GM21515 (cell line): ENCODE measurements at regions not wholly inside any gene's neighbourhood (a gene's known extent, or its start where the extent isn't known, plus 50 kb on each side); places are given as distances from the start of the nearest gene placed in this dataset.

Source experiments
- ATAC-seq: cut with Tn5 transposase; IDR thresholded peaks from one replicate; pipeline ENCODE4 v1.9.1; 2021; ENCODE audit not compliant: unreplicated experiment

DNA sequence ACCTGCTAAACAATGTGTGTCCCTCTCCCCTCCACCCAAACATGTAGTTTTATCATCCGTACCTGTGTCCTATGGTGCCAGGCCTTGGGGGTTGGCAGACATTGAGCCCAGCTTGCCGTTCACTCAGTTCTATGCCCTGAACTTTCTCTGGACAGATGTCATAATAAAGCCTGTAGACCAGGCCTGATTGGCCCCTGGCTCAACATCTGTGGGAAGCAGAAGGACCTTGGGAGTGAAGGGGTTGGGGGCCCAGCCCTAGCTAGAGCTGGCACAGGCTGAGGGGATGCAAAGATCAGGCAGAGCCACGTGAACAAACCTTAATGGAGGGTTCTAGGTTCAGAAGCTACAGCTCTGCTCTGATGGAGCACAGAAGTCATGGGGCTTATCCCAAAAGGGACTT is 600.6 kb downstream of the BUD13 start:
- ATAC-seq = no peak

- no peak for ATAC-seq
Observed at GRCh38 chr11:116171271-116172140, 601.3 kb downstream of the BUD13 start.

DNA sequence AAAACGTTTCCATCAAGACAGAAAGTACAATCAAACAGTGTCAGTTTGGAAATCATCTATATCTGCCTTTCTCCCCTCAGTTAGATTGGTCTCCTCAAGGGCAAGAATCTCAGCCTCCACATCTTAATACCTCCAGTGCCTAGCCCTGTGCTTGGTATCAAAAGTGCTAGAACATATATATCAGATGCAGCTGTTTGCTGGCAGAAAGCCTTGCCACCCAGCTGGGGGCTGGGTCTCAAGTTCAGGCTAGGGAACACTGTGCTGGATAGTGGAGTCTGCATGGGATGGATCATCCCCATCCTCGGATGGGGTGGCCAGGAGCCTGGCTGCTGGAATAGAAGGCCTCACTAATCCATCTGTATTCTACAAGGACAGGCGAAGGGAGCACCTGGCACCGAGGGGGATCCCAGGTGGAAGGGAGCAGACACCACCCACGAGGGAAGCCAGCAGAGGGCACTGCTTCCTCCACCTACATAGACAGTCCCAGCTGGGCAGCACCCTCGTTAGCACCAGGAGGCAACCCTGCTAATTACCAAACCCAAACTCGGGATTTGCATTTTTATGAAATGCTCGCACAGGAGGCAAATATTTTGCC is 602.2 kb downstream of the BUD13 start:
- no peak for ATAC-seq

GRCh38 chr11:116169776-116170175 is 603.0 kb downstream of the BUD13 start:
- no peak for ATAC-seq

DNA sequence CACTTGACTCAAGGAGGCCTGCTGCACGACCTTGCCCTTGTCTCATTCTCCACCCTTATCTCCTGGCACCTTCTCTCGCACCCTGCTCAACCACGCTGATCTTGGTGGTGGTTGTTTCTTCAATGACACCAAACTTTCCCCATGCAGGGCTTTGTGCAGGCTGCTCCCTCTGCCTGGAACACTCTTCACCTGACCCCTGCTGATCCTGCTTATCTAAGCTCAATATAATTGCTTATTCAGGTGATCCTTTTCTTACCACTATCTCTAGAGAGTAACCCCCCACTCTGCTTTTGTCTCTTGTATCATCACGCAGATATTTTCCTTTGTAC is 604.4 kb downstream of the BUD13 start:
- no peak for ATAC-seq

- no peak for ATAC-seq
Observed at GRCh38 chr11:116167706-116168458, 604.9 kb downstream of the BUD13 start.

DNA sequence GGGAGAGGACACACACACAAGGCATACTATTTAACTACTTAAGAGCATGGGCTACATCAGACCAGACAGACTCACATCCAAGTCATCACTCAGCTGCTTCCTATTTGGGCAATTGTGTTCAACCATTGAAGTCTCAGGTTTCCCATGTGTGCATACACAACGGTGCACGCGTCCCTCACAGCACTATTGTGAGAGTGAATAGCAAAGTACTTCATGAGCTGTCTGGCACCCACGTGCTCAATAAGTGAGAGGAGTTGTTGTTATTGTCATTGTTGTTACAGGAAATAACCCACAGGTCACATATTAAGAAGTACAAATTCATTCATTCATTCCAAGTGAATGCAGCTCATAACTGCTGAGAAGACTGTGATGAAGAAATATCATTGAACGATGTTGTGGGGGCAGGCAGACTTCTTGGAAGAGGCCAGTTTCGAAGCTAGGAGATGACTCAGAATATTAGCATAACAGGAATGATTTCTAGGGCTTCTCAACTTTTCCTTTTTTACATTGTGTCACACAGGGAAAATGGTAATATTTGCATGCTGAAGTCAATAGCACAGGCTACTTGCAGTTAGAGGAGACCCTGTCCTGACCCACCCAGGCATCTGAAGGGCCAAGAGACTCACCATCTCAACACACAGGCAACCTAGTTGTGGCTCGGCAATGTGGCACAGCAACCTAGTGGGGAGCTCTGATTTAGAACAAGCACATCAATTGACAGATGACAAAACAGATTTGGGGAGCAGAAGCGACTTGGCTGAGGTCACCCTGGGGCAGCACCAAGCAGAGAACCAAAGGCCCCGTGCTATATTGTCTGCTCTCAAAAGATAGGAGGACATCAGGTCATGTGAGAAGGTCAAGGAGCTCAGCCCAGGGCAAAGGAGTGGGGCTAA is 606.0 kb downstream of the BUD13 start:
- ATAC-seq = no peak

DNA sequence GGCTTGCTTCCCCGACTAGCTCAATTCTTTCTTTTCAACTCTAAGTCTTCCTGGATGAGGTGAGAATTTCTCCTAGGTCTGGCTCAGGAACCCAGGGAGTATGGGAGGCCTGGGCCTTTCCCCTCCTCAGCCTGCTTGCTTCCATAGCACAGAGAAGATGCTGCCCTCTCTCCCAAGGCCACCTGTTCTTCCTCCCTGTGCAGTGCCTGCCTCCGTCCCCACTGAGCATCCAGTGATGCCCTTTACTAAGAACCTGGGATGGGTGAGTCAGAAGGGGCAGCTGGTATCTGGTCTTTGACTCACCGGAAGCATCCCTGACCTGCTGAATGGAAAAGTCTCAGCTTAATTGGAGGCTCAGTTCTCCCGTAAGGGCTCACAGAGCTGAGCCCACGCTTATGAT is 607.9 kb downstream of the BUD13 start:
- ATAC-seq = no peak

- no peak for ATAC-seq
Observed at GRCh38 chr11:116162886-116163230, 609.9 kb downstream of the BUD13 start.

DNA sequence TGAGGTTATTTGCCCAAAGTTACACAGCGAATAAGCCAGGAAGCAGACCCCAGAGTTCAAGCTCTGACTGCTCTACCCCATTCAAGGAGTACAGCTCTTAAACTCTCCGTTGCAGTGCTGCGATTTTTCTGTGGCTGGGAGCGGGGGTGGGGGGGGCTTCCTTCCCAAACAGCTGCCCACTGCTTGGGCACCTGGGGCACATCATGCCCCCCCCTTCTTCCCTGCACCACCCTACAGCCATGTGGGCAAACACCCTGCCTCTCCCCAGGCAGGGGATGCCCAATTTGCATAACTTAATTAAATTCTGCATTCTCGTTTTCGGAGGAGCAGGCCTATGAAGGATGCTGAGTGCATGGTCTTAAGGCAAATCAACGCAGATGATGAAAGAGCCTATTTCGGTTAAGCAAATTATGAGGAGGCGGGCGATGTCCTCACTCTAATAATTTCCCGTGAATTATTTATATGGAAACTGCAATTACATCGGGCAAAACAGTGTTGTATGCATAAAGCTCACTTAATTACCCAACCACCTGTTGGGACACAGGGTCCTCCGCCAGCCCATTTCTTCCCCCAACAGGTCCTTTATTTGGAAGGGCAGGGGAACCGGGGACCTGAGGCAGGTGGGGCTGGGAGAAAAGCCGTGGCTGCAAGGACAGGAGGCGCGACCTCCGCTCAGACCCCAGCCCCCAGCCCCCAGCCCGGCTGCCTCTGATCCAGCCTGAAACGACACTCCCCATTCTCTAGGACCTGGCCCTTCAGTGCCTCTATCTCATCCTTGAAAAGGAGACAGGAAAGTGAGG is 610.5 kb downstream of the BUD13 start:
- no peak for ATAC-seq

DNA sequence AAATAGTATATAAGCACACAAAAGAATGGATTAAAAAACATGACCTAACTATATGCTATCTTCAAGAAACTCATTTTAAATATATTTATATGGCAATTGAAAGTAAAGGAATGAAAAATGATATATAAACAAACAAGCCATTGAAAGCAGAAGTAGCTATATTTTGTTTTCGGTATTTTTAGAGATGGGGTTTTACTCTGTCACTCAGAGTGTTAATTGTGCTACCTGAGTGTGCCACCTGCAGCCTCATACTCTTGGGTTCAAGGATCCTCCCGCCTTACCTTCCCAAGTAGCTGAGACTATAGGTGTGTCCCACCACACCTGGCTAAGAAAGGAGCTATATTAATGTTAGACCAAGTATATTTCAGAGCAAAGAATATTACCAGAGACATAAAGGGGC is 624.1 kb downstream of the BUD13 start:
- ATAC-seq = no peak

- ATAC-seq = no peak
Observed at GRCh38 chr11:116148056-116148455, 624.7 kb downstream of the BUD13 start.

- no peak for ATAC-seq
Observed at GRCh38 chr11:116145187-116145865, 627.5 kb downstream of the BUD13 start.

DNA sequence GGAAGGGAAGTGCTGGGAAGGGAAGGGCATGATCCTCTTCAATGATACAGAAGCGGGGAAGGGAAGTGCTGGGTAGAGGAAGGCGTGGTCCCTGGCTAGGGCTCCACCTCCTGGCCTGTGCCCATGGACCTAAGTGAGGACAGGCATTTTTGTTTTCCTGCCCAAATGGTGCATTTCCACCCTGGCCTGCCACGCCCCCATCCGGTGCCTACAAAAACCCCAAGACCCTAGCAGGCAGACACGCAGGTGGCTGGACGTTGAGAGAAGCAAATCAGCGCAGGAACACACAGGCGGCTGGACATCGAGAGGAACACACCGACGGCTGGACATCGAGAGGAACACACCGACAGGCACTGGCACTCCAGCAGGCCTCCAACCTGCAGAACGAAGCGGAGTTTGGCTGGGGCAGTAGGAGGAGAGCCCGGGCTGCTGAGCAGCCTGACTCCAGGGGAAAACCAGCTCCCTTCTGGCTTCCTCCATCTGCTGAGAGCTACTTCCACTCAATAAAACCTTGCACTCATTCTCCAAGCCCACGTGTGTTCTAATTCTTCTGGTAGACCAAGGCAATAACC is 628.3 kb downstream of the BUD13 start:
- ATAC-seq = no peak

GRCh38 chr11:116138280-116138679 is 634.1 kb upstream of the CADM1 start:
- no peak for ATAC-seq

DNA sequence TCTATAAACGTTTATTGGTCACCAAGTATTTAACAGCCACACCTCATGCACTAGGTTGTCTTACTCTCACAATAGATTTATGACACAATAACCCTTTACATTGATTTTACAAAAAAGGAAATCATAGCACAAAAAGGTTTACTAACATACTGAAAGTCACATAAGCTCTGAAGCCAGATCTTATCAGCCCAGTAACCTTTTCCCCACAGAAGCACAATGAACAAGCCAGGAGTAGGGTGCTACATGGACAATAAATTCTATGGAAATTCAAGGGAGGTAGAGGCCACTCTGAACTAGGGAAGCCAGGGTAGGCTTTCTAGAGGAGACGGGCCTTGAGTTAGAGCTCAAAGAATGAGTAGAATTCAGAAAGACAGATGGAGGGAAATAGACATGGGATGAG is 633.5 kb upstream of the CADM1 start:
- no peak for ATAC-seq

DNA sequence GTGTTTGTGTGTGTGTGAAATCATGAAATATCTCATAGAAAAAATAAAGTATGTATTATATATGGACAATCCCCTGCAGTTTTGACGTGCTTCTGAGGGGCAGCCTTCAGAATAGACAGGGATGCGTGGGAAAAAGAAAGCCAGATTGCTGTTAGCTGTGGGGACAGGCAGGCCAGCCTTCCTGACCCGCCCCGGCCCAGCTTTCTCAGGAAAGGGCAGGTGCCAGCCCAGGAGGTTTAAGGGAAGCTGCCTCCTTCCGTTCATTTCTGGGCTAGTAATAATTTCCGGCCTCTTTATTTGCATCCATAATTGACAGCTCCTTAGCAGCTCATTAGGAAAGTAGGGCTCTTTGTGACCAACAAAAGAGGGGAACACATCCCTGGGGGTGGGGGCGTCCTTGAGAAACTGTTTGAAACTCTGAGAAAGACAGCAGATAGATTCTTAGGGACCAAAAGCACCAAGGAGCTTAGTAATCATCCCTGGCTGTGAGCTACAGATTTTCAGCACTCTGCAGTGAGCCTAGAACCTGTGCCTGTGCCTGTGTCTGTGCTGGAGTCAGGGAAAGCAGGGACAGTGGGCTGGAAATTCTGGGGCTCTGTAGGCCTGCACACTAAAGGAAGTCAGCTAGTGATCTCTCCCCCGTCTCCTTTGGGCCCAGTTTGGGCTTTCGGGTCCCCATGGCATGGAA is 632.9 kb upstream of the CADM1 start:
- ATAC-seq = no peak

GRCh38 chr11:116135891-116136290 is 631.7 kb upstream of the CADM1 start:
- no peak for ATAC-seq

DNA sequence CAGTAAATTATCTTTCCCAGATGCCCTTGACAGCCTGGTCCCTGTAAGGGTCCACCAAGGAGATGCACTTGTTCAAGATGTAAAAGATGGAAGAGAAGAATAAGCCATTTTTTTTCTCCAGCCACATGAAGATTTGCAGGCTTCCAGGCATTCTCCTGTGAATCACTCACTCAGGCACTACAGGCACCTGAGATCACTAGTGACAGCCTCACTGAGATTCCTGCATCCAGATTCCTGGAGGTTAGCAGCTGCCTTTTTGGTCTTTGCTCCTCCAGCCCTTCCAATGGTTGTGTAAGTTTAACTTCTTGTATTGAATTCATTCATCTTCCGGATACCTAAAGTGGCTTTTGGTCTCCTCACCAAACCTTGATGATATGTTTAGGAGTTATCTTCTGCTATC is 630.2 kb upstream of the CADM1 start:
- no peak for ATAC-seq
